SK-N-SH (cell line): ENCODE measurements at regions not wholly inside any gene's neighbourhood (a gene's known extent, or its start where the extent isn't known, plus 50 kb on each side); places are given as distances from the start of the nearest gene placed in this dataset.

Source experiments
- CTCF ChIP-seq: fragments of 200-600 bp; sonication (generic); IDR thresholded peaks from 2 replicates; pipeline ENCODE4 v1.6.1; 2017; ENCODE audit warnings: antibody characterized with exemption, mild to moderate bottlenecking, moderate library complexity
- EP300 ChIP-seq, 2 experiments: IDR thresholded peaks; 2 replicates each; pipeline versions ENCODE4 v1.4.0 to v1.6.1; 2012; ENCODE audit warnings: borderline replicate concordance in 1 of 2, low read depth in 1 of 2, low read length in 1 of 2
- FOSL2 ChIP-seq: IDR thresholded peaks from 2 replicates; pipeline ENCODE4 v1.4.0; 2012; ENCODE audit warnings: low read depth, mild to moderate bottlenecking, moderate library complexity, borderline replicate concordance
- JUND ChIP-seq: IDR thresholded peaks from 2 replicates; pipeline ENCODE4 v1.4.0; 2012
- MAX ChIP-seq: IDR thresholded peaks from 2 replicates; pipeline ENCODE4 v1.4.0; 2012; ENCODE audit warnings: low read depth
- MEF2A ChIP-seq: IDR thresholded peaks from 2 replicates; pipeline ENCODE4 v1.4.0; 2012; ENCODE audit warnings: low read depth, borderline replicate concordance
- NRF1 ChIP-seq: IDR thresholded peaks from 2 replicates; pipeline ENCODE4 v1.6.1; 2012; ENCODE audit warnings: low read depth, mild to moderate bottlenecking, low read length
- RAD21 ChIP-seq: IDR thresholded peaks from 2 replicates; pipeline ENCODE4 v1.6.1; 2012; ENCODE audit warnings: mild to moderate bottlenecking, low read length
- RFX5 ChIP-seq: IDR thresholded peaks from 2 replicates; pipeline ENCODE4 v1.6.1; 2012; ENCODE audit warnings: mild to moderate bottlenecking, improper control_type of control experiment, low read length
- SIN3A ChIP-seq: IDR thresholded peaks from 2 replicates; pipeline ENCODE4 v1.6.1; 2012; ENCODE audit warnings: low read depth, mild to moderate bottlenecking, low read length, moderate library complexity, borderline replicate concordance
- SMC3 ChIP-seq: IDR thresholded peaks from 2 replicates; pipeline ENCODE4 v1.6.1; 2012; ENCODE audit warnings: low read depth, low read length, improper control_type of control experiment
- TAF1 ChIP-seq: IDR thresholded peaks from 2 replicates; pipeline ENCODE4 v1.6.1; 2012; ENCODE audit warnings: low read depth, mild to moderate bottlenecking, low read length, moderate library complexity, borderline replicate concordance
- USF1 ChIP-seq: IDR thresholded peaks from 2 replicates; pipeline ENCODE4 v1.4.0; 2012; ENCODE audit warnings: low read depth, borderline replicate concordance

GRCh38 chr2:8427211-8427610 is 254.6 kb upstream of the ID2 start:
- no peak for TF ChIP-seq CTCF
- TF ChIP-seq MAX, result no peak
- no peak for TF ChIP-seq TAF1
- no peak for TF ChIP-seq SMC3
- TF ChIP-seq USF1, result no peak
- no peak for TF ChIP-seq RAD21
- no peak for TF ChIP-seq SIN3A
- no peak for TF ChIP-seq RFX5
- no peak for TF ChIP-seq NRF1
- TF ChIP-seq FOSL2, result no peak
- TF ChIP-seq JUND, result no peak
- TF ChIP-seq EP300 (IDR thresholded peaks at IDR 0.05; ENCODE audit: borderline replicate concordance in 1 of 2, low read depth in 1 of 2, low read length in 1 of 2), result no peak
- TF ChIP-seq MEF2A, result no peak
